HepG2 (cell line): ENCODE measurements at regions not wholly inside any gene's neighbourhood (a gene's known extent, or its start where the extent isn't known, plus 50 kb on each side); places are given as distances from the start of the nearest gene placed in this dataset.
"Not testable (repeated sequence)": the region's sequence is repeated elsewhere in the genome, so short reads cannot be mapped to it uniquely, and the experiment has no call there.

ENCODE experiments used
- ATAC-seq: fragments of 200-7000 bp; cut with Tn5 transposase; 3 replicates; pipeline ENCODE4 v1.9.1; 2020; ENCODE audit warnings: mild to moderate bottlenecking, moderate library complexity
- BruUV-seq: library from RNA; stranded (reverse); fragments of 400-500 nt; replicated peaks from 2 replicates; lab custom pipeline; 2021; lab: Mats Ljungman, UMichigan
- CTCF ChIA-PET: fragments of 300-600 bp; formaldehyde crosslinking; extraction: SDS; loops from one replicate; lab custom pipeline; 2021; ENCODE audit warnings: low total read pairs, inconsistent platforms, low intra/inter-chr PET ratio; lab: Yijun Ruan, JAX
- POLR2A ChIA-PET: fragments of 350-600 bp; sonication (Branson Sonifier 250); formaldehyde crosslinking; loops from one replicate; lab custom pipeline; 2020; ENCODE audit warnings: antibody characterized with exemption, inconsistent platforms; lab: Yijun Ruan, JAX
- DNase-seq: peaks from one replicate; pipeline ENCODE4 v3.0.0-alpha.2; 2015; ENCODE audit warnings: low spot score
- FAIRE-seq: peaks from 3 replicates; lab custom pipeline; 2011; peaks lifted over from hg19 to GRCh38; lab: Jason Lieb, UNC
- H2AFZ ChIP-seq: one replicate; pipeline ENCODE4 v1.6.1; 2011; ENCODE audit warnings: low read length, inconsistent platforms
- H3K27ac ChIP-seq: fragments of 300-600 bp; 3 replicates; pipeline ENCODE4 v1.8.0; 2011; ENCODE audit warnings: mixed run types, mild to moderate bottlenecking, mixed read lengths, low read length, inconsistent platforms; ENCODE audit not compliant: insufficient read depth; ENCODE audit errors: extremely low read length
- H3K27me3 ChIP-seq, 2 experiments: fragments of 200-600 bp in 1 of 2; 2 replicates in 1 of 2; 3 replicates in 1 of 2; pipeline versions ENCODE4 v1.6.0 to v1.8.0; 2011; ENCODE audit warnings: low read length in 2 of 2, mild to moderate bottlenecking in 2 of 2, moderate library complexity in 2 of 2, inconsistent platforms in 1 of 2; ENCODE audit not compliant: insufficient read depth in 2 of 2, control insufficient read depth in 1 of 2
- H3K36me3 ChIP-seq, 2 experiments: fragments of 200-600 bp in 1 of 2; replicated peaks in 1 of 2; 2 replicates in 1 of 2; 3 replicates in 1 of 2; pipeline versions ENCODE4 v1.5.1 to v1.8.0; 2011; ENCODE audit warnings: low read length in 2 of 2, inconsistent platforms in 1 of 2; ENCODE audit not compliant: insufficient read depth in 2 of 2, control insufficient read depth in 1 of 2
- H3K4me1 ChIP-seq: 2 replicates; pipeline ENCODE4 v1.5.1; 2012; ENCODE audit warnings: low read length, inconsistent platforms; ENCODE audit not compliant: insufficient read depth
- H3K4me2 ChIP-seq: 2 replicates; pipeline ENCODE4 v1.6.0; 2011; ENCODE audit warnings: low read depth, low read length, inconsistent platforms
- H3K4me3 ChIP-seq, 3 experiments: fragments of 200-600 bp in 1 of 3; sonication (generic), shearing (Covaris generic) in 1 of 3; replicated peaks in 1 of 3; 2 replicates each; pipeline ENCODE4 v1.5.1; 2011 to 2016; ENCODE audit warnings: low read length in 3 of 3, inconsistent platforms in 2 of 3, low read depth in 2 of 3, mild to moderate bottlenecking in 2 of 3, control low read depth in 1 of 3, mixed read lengths in 1 of 3; ENCODE audit not compliant: insufficient read depth in 1 of 3
- H3K79me2 ChIP-seq: one replicate; pipeline ENCODE4 v1.6.1; 2011; ENCODE audit warnings: low read length, inconsistent platforms; ENCODE audit not compliant: insufficient read depth
- H3K9ac ChIP-seq: 2 replicates; pipeline ENCODE4 v1.6.0; 2011; ENCODE audit warnings: mild to moderate bottlenecking, low read depth, low read length, inconsistent platforms; ENCODE audit not compliant: insufficient read depth
- H3K9me3 ChIP-seq: 2 replicates; pipeline ENCODE4 v1.5.1; 2012; ENCODE audit warnings: mild to moderate bottlenecking, low read length
- H4K20me1 ChIP-seq: 2 replicates; pipeline ENCODE4 v1.6.0; 2011; ENCODE audit warnings: inconsistent platforms, mild to moderate bottlenecking, low read length, moderate library complexity; ENCODE audit not compliant: insufficient read depth
- ARNT2 ChIP-seq: sonication (generic); formaldehyde crosslinking; IDR thresholded peaks from 2 replicates; pipeline ENCODE4 v1.8.0; 2022; ENCODE audit warnings: mild to moderate bottlenecking, low read depth, missing genetic modification reagents, moderate library complexity
- CBFB ChIP-seq: sonication (generic); formaldehyde crosslinking; IDR thresholded peaks from 2 replicates; pipeline ENCODE4 v1.4.0; 2020; ENCODE audit warnings: missing genetic modification reagents
- MAFK ChIP-seq, 2 experiments: IDR thresholded peaks in 1 of 2; conservative IDR thresholded peaks in 1 of 2; 2 replicates each; pipeline ENCODE4 v1.6.1; 2011; ENCODE audit warnings: improper control_type of control experiment in 2 of 2, low read length in 2 of 2
- NAIF1 ChIP-seq: sonication (generic); formaldehyde crosslinking; IDR thresholded peaks from 2 replicates; pipeline ENCODE4 v1.5.0; 2020; ENCODE audit warnings: mild to moderate bottlenecking, missing genetic modification reagents, borderline replicate concordance
- NCOA1 ChIP-seq: sonication (generic); formaldehyde crosslinking; IDR thresholded peaks from 2 replicates; pipeline ENCODE4 v1.9.0; 2021; ENCODE audit warnings: missing genetic modification reagents
- NFIC ChIP-seq: IDR thresholded peaks from 2 replicates; pipeline ENCODE4 v1.6.1; 2012; ENCODE audit warnings: mild to moderate bottlenecking, low read length, inconsistent platforms
- SP2 ChIP-seq: sonication (generic); formaldehyde crosslinking; IDR thresholded peaks from 2 replicates; pipeline ENCODE4 v1.5.1; 2020; ENCODE audit warnings: mild to moderate bottlenecking, missing genetic modification reagents
- ZBTB7A ChIP-seq: sonication (generic); formaldehyde crosslinking; IDR thresholded peaks from 2 replicates; pipeline ENCODE4 v1.8.0; 2022; ENCODE audit warnings: mild to moderate bottlenecking, missing genetic modification reagents
- ZNF24 ChIP-seq: fragments of 450-650 bp; IDR thresholded peaks from 2 replicates; pipeline ENCODE4 v1.6.1; 2017; ENCODE audit warnings: antibody characterized with exemption, mild to moderate bottlenecking
- ZNF629 ChIP-seq: sonication (generic); formaldehyde crosslinking; conservative IDR thresholded peaks from 2 replicates; pipeline ENCODE4 v1.5.0; 2020; ENCODE audit warnings: missing genetic modification reagents
- ZNF766 ChIP-seq: sonication (generic); formaldehyde crosslinking; IDR thresholded peaks from 2 replicates; pipeline ENCODE4 v1.5.0; 2020; ENCODE audit warnings: missing genetic modification reagents, borderline replicate concordance
- ZNF782 ChIP-seq: sonication (generic); formaldehyde crosslinking; IDR thresholded peaks from 2 replicates; pipeline ENCODE4 v1.4.0; 2020; ENCODE audit warnings: missing genetic modification reagents, mild to moderate bottlenecking, borderline replicate concordance
- ZSCAN9 ChIP-seq: IDR thresholded peaks from 2 replicates; pipeline ENCODE4 v1.6.1; 2016; ENCODE audit warnings: borderline replicate concordance
- WGBS: methylation state at CpG from one replicate; pipeline ENCODE4 v1.1.6; 2017; ENCODE audit warnings: low lambda C conversion rate; 5-methylcytosine and 5-hydroxymethylcytosine counted together
- in situ Hi-C: cut with HindIII; loops from 2 replicates; pipeline ENCODE4 v1.10.0; 2017; ENCODE audit warnings: low pct_unique_long_range_greater_than_20kb; ENCODE audit not compliant: extremely low pct_ligation_motif_present
- intact Hi-C: fragments of 100-400 bp; cut with micrococcal nuclease; formaldehyde crosslinking; loops from one replicate; pipeline ENCODE4 v1.10.0; 2022; ENCODE audit not compliant: unreplicated experiment

- POLR2A ChIA-PET, BruUV-seq, H3K27ac ChIP-seq, CTCF ChIA-PET, H3K4me1 ChIP-seq, DNase-seq, H4K20me1 ChIP-seq, in situ Hi-C loops, H3K9ac ChIP-seq, H3K27me3 ChIP-seq, intact Hi-C loops, ATAC-seq, FAIRE-seq, H3K4me2 ChIP-seq, H3K79me2 ChIP-seq, H2AFZ ChIP-seq, H3K36me3 ChIP-seq, H3K4me3 ChIP-seq: not testable (repeated sequence)
- 14% methylated on average over 1 of the region's 1 CpG for WGBS
- H3K9me3 ChIP-seq = peaks cover 20% of the 10 kb centered on the region
Observed at GRCh38 chr10:16223618-16224017, 213.2 kb upstream of the PTER start.

- BruUV-seq = no TSS peak
- WGBS = 14% methylated on average over 3 of the region's 3 CpGs
- ATAC-seq = no peak
Observed at GRCh38 chr10:16227674-16228073, 209.1 kb upstream of the PTER start.

GRCh38 chr10:16231176-16231575 is 205.6 kb upstream of the PTER start:
- FAIRE-seq = no peak
- TF ChIP-seq ZNF629 (CRISPR knock-in tag) (no peak), ZNF24 (no peak), MAFK (conservative IDR thresholded peaks at IDR 0.05 in 1 of 2, IDR thresholded peaks at IDR 0.05 in 1 of 2; ENCODE audit: low read length in 2 of 2) (no peak), ZSCAN9 (no peak), ZNF782 (CRISPR knock-in tag) (no peak), NFIC (no peak), ZNF766 (CRISPR knock-in tag) (no peak), SP2 (CRISPR knock-in tag) (no peak), ZBTB7A (CRISPR knock-in tag) (no peak), NCOA1 (CRISPR knock-in tag) (no peak), CBFB (CRISPR knock-in tag) (no peak)
- Histone ChIP-seq H3K9me3 (peaks cover 5% of the 10 kb centered on the region; the same call in 1 of the 2 replicates), H3K79me2 (no peaks in the 10 kb centered on the region), H4K20me1 (no peaks in the 10 kb centered on the region), H2AFZ (no peak overlapping the region), H3K36me3 (no peaks in the 10 kb centered on the region), H3K4me3 (no peak overlapping the region), H3K4me2 (no peak overlapping the region), H3K9ac (no peak overlapping the region), H3K27ac (no peak overlapping the region), H3K4me1 (no peaks in the 10 kb centered on the region), H3K27me3 (peaks cover 0 to 4% of the 10 kb centered on the region in 2 experiments; a peak in 1 of 5 replicates)
- BruUV-seq = no TSS peak
- in situ Hi-C loops = no loop called here
- intact Hi-C loops = no loop called here
- WGBS = 43% methylated on average over 2 of the region's 2 CpGs
- DNase-seq = no peak
- ChIA-PET POLR2A (no interaction called here), CTCF (no interaction called here)
- ATAC-seq = no peak

More at GRCh38 chr10:16227674-16228073, 209.1 kb upstream of the PTER start:
- no peak overlapping the region for H3K4me3 ChIP-seq
- H3K4me2 ChIP-seq = no peak overlapping the region
- DNase-seq (no peak), FAIRE-seq (no peak)
- no peaks in the 10 kb centered on the region for H3K79me2 ChIP-seq
- H3K4me1 ChIP-seq = no peaks in the 10 kb centered on the region
- in situ Hi-C loops (no loop called here), intact Hi-C loops (no loop called here)
- H3K9me3 ChIP-seq = peaks cover 13% of the 10 kb centered on the region; the same call in 1 of the 2 replicates
- H3K27me3 ChIP-seq = peaks cover 0 to 4% of the 10 kb centered on the region in 2 experiments; a peak in 1 of 5 replicates
- POLR2A ChIA-PET = no interaction called here
- TF ChIP-seq NAIF1 (CRISPR knock-in tag) (no peak), ARNT2 (no peak)
- H3K9ac ChIP-seq = no peak overlapping the region
- H3K27ac ChIP-seq = no peak overlapping the region
- H4K20me1 ChIP-seq = no peaks in the 10 kb centered on the region
- H2AFZ ChIP-seq = no peak overlapping the region
- no peaks in the 10 kb centered on the region for H3K36me3 ChIP-seq
- CTCF ChIA-PET = no interaction called here
